ENCODE measurements at regions not wholly inside any gene's neighbourhood (a gene's known extent, or its start where the extent isn't known, plus 50 kb on each side); places are given as distances from the start of the nearest gene placed in this dataset.

- ATAC-seq (no peak), DNase-seq (ENCODE audit: low read depth, low spot score) (no peak)
- Histone ChIP-seq H3K9me2 (ENCODE audit: insufficient read depth) (no peaks in the 10 kb centered on the region), H3K9me3 (ENCODE audit: control insufficient read depth in 1 of 2, insufficient read depth in 1 of 2, low read depth in 1 of 2, low read length in 2 of 2) (no peaks in the 10 kb centered on the region), H2AFZ (ENCODE audit: low read depth, low read length, poor library complexity, severe bottlenecking) (no peak overlapping the region), H3K79me2 (ENCODE audit: insufficient read depth, low read length) (no peaks in the 10 kb centered on the region), H3K27me3 (ENCODE audit: insufficient read depth, low read length) (no peaks in the 10 kb centered on the region), H3K4me2 (ENCODE audit: low read length) (no peak overlapping the region), H3K4me3 (replicated peaks in 1 of 2; ENCODE audit: low read depth in 1 of 2, low read length in 2 of 2) (no peak overlapping the region), H4K20me1 (ENCODE audit: insufficient read depth) (no peaks in the 10 kb centered on the region), H3K4me1 (ENCODE audit: control insufficient read depth in 1 of 2, insufficient read depth in 2 of 2, low read length in 2 of 2) (no peaks in the 10 kb centered on the region), H3K9ac (ENCODE audit: low read length) (no peak overlapping the region), H3K27ac (ENCODE audit: low read depth, low read length) (no peak overlapping the region), H3K36me3 (ENCODE audit: control insufficient read depth in 1 of 2, insufficient read depth in 2 of 2, low read length in 2 of 2) (no peaks in the 10 kb centered on the region)
- no peak for TF ChIP-seq FOSL1 (IDR thresholded peaks at IDR 0.05; ENCODE audit: low read depth)
- TF ChIP-seq YY1 (IDR thresholded peaks at IDR 0.05; ENCODE audit: extremely low read depth, insufficient replicate concordance, low read depth, low read length) = no peak
- TF ChIP-seq ELF1 (IDR thresholded peaks at IDR 0.05; ENCODE audit: borderline replicate concordance, low read depth) = no peak
- TF ChIP-seq CBX3 (IDR thresholded peaks at IDR 0.05; ENCODE audit: low read depth) = no peak
- TF ChIP-seq SP1 (IDR thresholded peaks at IDR 0.05; ENCODE audit: low read depth) = no peak
- TF ChIP-seq JUND (IDR thresholded peaks at IDR 0.05) = no peak
- no TSS peak for BruUV-seq (replicated peaks)
- CTCF ChIA-PET = no interaction called here
- RAD21 ChIA-PET (ENCODE audit: low non-redundant PET in 1 of 2, low total read pairs in 2 of 2, uncharacterized antibody in 2 of 2, unreplicated experiment in 2 of 2) = no interaction called here
- POLR2A ChIA-PET = no interaction called here
- intact Hi-C loops (cut with micrococcal nuclease) = no loop called here
These were observed 342.9 kb upstream of the RPS23 start for GRCh38 chr5:82620957-82621600.

- H3K4me3 ChIP-seq (replicated peaks in 1 of 2; ENCODE audit: low read depth in 1 of 2, low read length in 2 of 2) = no peak overlapping the region
- RAD21 ChIA-PET (ENCODE audit: low non-redundant PET in 1 of 2, low total read pairs in 2 of 2, uncharacterized antibody in 2 of 2, unreplicated experiment in 2 of 2) = no interaction called here
- H3K36me3 ChIP-seq (ENCODE audit: control insufficient read depth in 1 of 2, insufficient read depth in 2 of 2, low read length in 2 of 2) = no peaks in the 10 kb centered on the region
- CTCF ChIA-PET = no interaction called here
- no peak overlapping the region for H3K4me2 ChIP-seq (ENCODE audit: low read length)
- no peaks in the 10 kb centered on the region for H3K9me3 ChIP-seq (ENCODE audit: control insufficient read depth in 1 of 2, insufficient read depth in 1 of 2, low read depth in 1 of 2, low read length in 2 of 2)
- ATAC-seq (no peak), DNase-seq (ENCODE audit: low read depth, low spot score) (no peak)
- no peaks in the 10 kb centered on the region for H3K27me3 ChIP-seq (ENCODE audit: insufficient read depth, low read length)
- no peak overlapping the region for H3K9ac ChIP-seq (ENCODE audit: low read length)
- H3K4me1 ChIP-seq (ENCODE audit: control insufficient read depth in 1 of 2, insufficient read depth in 2 of 2, low read length in 2 of 2) = no peaks in the 10 kb centered on the region
- H3K9me2 ChIP-seq (ENCODE audit: insufficient read depth) = no peaks in the 10 kb centered on the region
- no peaks in the 10 kb centered on the region for H4K20me1 ChIP-seq (ENCODE audit: insufficient read depth)
- H3K79me2 ChIP-seq (ENCODE audit: insufficient read depth, low read length) = no peaks in the 10 kb centered on the region
- intact Hi-C loops (cut with micrococcal nuclease) = no loop called here
- no peak overlapping the region for H3K27ac ChIP-seq (ENCODE audit: low read depth, low read length)
- TF ChIP-seq POLR2AphosphoS5 (IDR thresholded peaks at IDR 0.05; ENCODE audit: low read depth, low read length) = no peak
- TF ChIP-seq CEBPB (IDR thresholded peaks at IDR 0.05; ENCODE audit: low read depth) = no peak
- no peak for TF ChIP-seq RAD21 (IDR thresholded peaks at IDR 0.05; ENCODE audit: low read depth)
- TF ChIP-seq CBX3 (IDR thresholded peaks at IDR 0.05; ENCODE audit: low read depth) = no peak
- TF ChIP-seq, protein P1, sequence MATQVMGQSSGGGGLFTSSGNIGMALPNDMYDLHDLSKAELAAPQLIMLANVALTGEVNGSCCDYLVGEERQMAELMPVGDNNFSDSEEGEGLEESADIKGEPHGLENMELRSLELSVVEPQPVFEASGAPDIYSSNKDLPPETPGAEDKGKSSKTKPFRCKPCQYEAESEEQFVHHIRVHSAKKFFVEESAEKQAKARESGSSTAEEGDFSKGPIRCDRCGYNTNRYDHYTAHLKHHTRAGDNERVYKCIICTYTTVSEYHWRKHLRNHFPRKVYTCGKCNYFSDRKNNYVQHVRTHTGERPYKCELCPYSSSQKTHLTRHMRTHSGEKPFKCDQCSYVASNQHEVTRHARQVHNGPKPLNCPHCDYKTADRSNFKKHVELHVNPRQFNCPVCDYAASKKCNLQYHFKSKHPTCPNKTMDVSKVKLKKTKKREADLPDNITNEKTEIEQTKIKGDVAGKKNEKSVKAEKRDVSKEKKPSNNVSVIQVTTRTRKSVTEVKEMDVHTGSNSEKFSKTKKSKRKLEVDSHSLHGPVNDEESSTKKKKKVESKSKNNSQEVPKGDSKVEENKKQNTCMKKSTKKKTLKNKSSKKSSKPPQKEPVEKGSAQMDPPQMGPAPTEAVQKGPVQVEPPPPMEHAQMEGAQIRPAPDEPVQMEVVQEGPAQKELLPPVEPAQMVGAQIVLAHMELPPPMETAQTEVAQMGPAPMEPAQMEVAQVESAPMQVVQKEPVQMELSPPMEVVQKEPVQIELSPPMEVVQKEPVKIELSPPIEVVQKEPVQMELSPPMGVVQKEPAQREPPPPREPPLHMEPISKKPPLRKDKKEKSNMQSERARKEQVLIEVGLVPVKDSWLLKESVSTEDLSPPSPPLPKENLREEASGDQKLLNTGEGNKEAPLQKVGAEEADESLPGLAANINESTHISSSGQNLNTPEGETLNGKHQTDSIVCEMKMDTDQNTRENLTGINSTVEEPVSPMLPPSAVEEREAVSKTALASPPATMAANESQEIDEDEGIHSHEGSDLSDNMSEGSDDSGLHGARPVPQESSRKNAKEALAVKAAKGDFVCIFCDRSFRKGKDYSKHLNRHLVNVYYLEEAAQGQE (IDR thresholded peaks at IDR 0.05; ENCODE audit: low read depth) = no peak
- TF ChIP-seq, protein P2, sequence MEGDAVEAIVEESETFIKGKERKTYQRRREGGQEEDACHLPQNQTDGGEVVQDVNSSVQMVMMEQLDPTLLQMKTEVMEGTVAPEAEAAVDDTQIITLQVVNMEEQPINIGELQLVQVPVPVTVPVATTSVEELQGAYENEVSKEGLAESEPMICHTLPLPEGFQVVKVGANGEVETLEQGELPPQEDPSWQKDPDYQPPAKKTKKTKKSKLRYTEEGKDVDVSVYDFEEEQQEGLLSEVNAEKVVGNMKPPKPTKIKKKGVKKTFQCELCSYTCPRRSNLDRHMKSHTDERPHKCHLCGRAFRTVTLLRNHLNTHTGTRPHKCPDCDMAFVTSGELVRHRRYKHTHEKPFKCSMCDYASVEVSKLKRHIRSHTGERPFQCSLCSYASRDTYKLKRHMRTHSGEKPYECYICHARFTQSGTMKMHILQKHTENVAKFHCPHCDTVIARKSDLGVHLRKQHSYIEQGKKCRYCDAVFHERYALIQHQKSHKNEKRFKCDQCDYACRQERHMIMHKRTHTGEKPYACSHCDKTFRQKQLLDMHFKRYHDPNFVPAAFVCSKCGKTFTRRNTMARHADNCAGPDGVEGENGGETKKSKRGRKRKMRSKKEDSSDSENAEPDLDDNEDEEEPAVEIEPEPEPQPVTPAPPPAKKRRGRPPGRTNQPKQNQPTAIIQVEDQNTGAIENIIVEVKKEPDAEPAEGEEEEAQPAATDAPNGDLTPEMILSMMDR (IDR thresholded peaks at IDR 0.05 in 2 of 3, conservative IDR thresholded peaks at IDR 0.05 in 1 of 3; ENCODE audit: borderline replicate concordance in 1 of 3, insufficient read depth in 1 of 3, low read depth in 2 of 3, low read length in 2 of 3) = no peak
- no peak for TF ChIP-seq SIN3A (IDR thresholded peaks at IDR 0.05; ENCODE audit: low read depth)
- no peak for TF ChIP-seq SP1 (IDR thresholded peaks at IDR 0.05; ENCODE audit: low read depth)
- BruUV-seq (replicated peaks) = no TSS peak
- POLR2A ChIA-PET = no interaction called here
- no peak overlapping the region for H2AFZ ChIP-seq (ENCODE audit: low read depth, low read length, poor library complexity, severe bottlenecking)
These were observed 340.9 kb upstream of the RPS23 start for GRCh38 chr5:82619097-82619496.
